RWPE1 (cell line): ENCODE measurements at regions not wholly inside any gene's neighbourhood (a gene's known extent, or its start where the extent isn't known, plus 50 kb on each side); places are given as distances from the start of the nearest gene placed in this dataset.
"Not testable (repeated sequence)": the region's sequence is repeated elsewhere in the genome, so short reads cannot be mapped to it uniquely, and the experiment has no call there.

Experiments
- CTCF ChIA-PET: fragments of 350-600 bp; sonication (Branson Sonifier 250); formaldehyde crosslinking; extraction: SDS; loops from one replicate; lab custom pipeline; 2021; lab: Yijun Ruan, JAX
- POLR2A ChIA-PET: fragments of 400-600 bp; formaldehyde crosslinking; extraction: SDS; loops from one replicate; lab custom pipeline; 2020; ENCODE audit warnings: antibody characterized with exemption; ENCODE audit not compliant: low non-redundant PET; lab: Yijun Ruan, JAX
- DNase-seq: peaks from one replicate; pipeline ENCODE4 v3.0.0; 2012; ENCODE audit warnings: low spot score
- H3K27ac ChIP-seq: fragments of 450-650 bp; 2 replicates; pipeline ENCODE4 v1.5.1; 2017
- TF ChIP-seq, protein P1 (sequence below): fragments of 450-650 bp; conservative IDR thresholded peaks from 2 replicates; pipeline ENCODE4 v1.5.1; 2017; ENCODE audit warnings: low read depth, mild to moderate bottlenecking

- DNase-seq, CTCF ChIA-PET, POLR2A ChIA-PET, H3K27ac ChIP-seq: not testable (repeated sequence)
Observed at GRCh38 chr15:24437735-24438134, 237.8 kb upstream of the NPAP1 start.

DNA sequence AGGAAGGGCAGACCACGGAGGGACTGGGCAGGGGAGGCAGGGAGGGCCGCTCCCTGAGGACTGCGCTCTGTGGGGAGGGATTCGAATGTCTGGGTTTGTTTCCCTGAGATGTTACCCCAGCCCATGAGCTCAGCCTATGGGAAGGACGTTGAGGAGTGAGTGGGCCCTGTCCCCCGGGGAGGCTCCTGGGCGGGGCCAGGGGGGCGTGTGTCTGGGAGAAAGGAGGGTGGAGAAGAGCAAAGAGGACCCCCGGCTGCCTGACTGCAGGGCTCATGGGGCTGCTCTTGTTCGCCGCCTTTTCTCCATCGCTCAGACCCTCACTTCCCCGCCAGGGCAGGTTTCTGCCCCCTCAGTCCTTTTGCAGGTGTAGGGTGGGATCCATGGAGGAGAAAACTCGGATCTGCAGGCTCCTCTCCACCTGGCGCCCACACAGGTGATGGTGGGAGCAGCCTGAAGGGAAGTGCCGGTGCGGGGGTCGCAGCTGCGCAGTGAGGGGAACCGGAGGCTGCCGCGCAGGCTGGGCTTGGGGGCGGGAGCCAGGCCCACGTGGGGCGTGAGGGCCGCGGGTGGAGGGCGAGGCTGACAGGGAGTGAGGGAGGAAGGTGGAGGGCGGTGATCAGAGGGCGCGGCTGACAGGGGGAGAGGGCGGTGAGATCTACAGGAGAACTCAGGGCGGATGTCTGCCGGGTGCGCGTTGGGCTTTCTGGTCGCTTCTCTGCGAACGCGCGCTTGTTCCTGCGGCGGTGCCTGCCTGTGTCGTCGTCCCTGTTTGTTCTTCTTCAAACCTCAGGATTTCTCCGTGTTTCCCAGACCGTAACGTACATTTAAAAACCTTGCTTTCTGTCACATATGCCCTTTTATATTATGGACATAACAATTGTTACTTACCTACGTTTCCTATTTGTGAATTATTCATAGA is 198.2 kb upstream of the NPAP1 start:
- DNase-seq, CTCF ChIA-PET, H3K27ac ChIP-seq, POLR2A ChIA-PET: not testable (repeated sequence)

- POLR2A ChIA-PET, DNase-seq, CTCF ChIA-PET, H3K27ac ChIP-seq: not testable (repeated sequence)
Observed at GRCh38 chr15:24485885-24486567, 189.5 kb upstream of the NPAP1 start.

DNA sequence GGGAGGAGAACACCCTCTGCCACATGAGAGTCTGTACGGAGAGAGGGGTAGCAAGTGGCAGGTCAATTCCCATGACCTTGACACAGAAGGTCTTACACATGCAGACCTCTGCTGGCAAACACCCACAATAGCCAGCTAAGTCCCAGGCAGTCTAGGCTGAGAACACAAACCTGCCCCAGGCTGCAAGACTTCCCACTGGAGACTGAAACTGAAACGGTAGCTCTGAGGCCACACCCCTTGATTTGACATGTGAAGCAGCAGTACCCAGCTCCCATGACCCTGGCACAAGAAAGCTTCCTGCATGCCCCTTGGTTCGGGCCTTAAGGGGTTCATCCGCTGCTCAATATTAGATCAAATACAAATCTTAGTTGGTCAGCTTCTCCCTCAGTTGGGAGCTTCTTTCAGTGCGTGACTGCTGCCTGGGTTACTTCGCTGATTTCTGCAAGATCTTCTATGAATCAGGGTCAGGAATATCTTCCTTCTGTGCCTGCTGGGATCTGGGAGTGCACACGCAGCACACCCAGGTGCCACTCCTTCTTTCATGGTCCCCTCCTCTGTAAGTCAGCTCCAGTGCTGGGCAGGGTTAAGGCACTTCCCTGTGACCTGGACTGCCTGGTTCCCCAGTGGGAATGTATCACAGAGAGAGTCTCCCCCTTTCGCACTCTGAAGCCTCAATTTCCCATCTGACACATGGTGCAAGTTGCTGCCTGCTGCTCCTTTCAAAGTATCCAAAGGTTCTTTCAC is 187.2 kb upstream of the NPAP1 start:
- CTCF ChIA-PET, DNase-seq, POLR2A ChIA-PET: not testable (repeated sequence)

GRCh38 chr15:24505216-24505615 is 170.4 kb upstream of the NPAP1 start:
- POLR2A ChIA-PET, H3K27ac ChIP-seq, DNase-seq, CTCF ChIA-PET: not testable (repeated sequence)

More for the DNA sequence above, 187.2 kb upstream of the NPAP1 start:
- H3K27ac ChIP-seq, result not testable (repeated sequence)

DNA sequence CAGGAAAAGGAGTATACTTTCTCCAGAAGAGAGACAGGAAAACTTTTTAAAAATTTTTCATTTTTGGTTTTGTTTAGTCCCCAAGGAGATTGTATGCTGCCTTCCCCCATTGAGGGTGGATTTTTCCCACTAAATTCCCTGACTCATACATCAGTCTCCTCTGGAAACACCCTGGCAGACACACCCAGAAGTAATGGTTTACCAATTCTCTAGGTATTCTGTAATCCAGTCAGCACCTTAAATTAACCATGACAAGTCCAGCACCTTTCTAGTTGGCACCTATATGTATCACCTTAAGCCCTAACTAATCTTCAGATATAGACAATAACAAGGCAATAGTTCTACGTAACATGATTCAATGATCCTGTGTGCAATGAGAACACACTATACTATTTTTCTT is 165.9 kb upstream of the NPAP1 start:
- POLR2A ChIA-PET, CTCF ChIA-PET, DNase-seq, H3K27ac ChIP-seq: not testable (repeated sequence)

DNA sequence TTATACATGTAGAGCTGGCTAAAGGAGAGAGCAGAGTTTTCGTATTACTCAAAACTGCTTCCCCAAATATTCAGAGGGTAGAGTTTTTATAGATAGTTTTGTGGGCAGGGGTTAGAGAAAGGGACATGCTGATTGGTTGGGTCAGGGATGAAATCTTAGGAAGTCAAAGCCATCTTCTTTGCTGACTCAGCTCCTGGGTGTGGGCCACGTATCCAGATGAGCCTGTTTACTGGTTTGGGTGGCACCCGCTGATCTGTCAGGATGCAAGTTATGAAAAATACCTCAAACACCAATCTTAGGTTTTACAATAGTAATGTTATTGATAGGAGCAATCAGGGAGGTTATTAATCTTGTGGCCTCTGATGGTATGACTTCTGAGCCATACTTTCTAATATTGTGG is 164.0 kb upstream of the NPAP1 start:
- DNase-seq, H3K27ac ChIP-seq, POLR2A ChIA-PET, CTCF ChIA-PET: not testable (repeated sequence)

- POLR2A ChIA-PET, CTCF ChIA-PET, DNase-seq: not testable (repeated sequence)
Observed at GRCh38 chr15:24518772-24519171, 156.8 kb upstream of the NPAP1 start.

GRCh38 chr15:24531235-24531634 is 144.3 kb upstream of the NPAP1 start:
- POLR2A ChIA-PET, H3K27ac ChIP-seq, CTCF ChIA-PET, DNase-seq: not testable (repeated sequence)

More at GRCh38 chr15:24518772-24519171, 156.8 kb upstream of the NPAP1 start:
- not testable (repeated sequence) for H3K27ac ChIP-seq

DNA sequence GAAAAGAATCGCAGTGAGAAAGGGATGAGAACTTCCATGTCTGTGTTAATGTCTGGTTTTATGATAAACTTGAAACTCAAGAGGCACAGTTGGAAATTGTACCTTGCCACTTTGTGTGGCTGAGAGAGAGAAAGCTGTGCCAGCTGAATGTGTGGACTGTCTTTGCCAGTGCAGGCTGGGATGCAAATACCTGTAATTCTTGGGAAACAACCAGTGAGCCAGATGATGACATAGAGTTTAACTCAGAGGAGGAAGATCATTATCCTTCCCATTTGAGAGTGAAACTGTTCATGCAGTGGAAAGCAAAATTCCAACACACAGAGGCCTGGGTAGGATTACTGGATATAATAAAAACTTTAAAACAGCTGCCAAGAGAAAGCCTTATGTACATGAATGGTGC is 141.5 kb upstream of the NPAP1 start:
- CTCF ChIA-PET, DNase-seq, POLR2A ChIA-PET, H3K27ac ChIP-seq: not testable (repeated sequence)

GRCh38 chr15:24557281-24557680 is 118.3 kb upstream of the NPAP1 start:
- DNase-seq, POLR2A ChIA-PET, H3K27ac ChIP-seq, CTCF ChIA-PET: not testable (repeated sequence)

DNA sequence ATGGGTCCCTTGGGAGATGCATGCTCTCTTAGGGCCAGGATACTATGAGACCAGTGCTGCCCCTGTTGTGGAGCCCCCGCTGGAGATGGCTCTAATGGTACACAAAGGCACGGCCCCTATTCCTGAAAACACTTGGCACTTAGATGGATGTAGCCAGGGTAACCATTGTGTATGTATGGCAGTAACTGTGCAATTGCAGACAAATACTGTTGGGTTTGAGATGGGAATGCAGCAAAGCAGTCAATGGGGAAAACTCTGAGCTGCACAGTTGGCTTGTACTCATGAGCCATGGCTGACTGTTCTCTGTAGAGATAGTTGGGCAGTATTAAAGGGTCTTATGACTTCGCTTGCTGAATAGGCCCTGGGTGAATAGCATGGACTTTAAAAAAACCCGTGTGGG is 67.9 kb upstream of the NPAP1 start:
- DNase-seq, result no peak
- ChIA-PET CTCF (no interaction called here), POLR2A (no interaction called here)
- TF ChIP-seq, protein P1, sequence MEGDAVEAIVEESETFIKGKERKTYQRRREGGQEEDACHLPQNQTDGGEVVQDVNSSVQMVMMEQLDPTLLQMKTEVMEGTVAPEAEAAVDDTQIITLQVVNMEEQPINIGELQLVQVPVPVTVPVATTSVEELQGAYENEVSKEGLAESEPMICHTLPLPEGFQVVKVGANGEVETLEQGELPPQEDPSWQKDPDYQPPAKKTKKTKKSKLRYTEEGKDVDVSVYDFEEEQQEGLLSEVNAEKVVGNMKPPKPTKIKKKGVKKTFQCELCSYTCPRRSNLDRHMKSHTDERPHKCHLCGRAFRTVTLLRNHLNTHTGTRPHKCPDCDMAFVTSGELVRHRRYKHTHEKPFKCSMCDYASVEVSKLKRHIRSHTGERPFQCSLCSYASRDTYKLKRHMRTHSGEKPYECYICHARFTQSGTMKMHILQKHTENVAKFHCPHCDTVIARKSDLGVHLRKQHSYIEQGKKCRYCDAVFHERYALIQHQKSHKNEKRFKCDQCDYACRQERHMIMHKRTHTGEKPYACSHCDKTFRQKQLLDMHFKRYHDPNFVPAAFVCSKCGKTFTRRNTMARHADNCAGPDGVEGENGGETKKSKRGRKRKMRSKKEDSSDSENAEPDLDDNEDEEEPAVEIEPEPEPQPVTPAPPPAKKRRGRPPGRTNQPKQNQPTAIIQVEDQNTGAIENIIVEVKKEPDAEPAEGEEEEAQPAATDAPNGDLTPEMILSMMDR, result no peak
- no peak overlapping the region for H3K27ac ChIP-seq
